GM18511 (cell line): ENCODE measurements at regions not wholly inside any gene's neighbourhood (a gene's known extent, or its start where the extent isn't known, plus 50 kb on each side); places are given as distances from the start of the nearest gene placed in this dataset.

Experiments
- ATAC-seq: cut with Tn5 transposase; IDR thresholded peaks from one replicate; pipeline ENCODE4 v1.9.1; 2021; ENCODE audit warnings: mild to moderate bottlenecking, moderate library complexity; ENCODE audit not compliant: unreplicated experiment

DNA sequence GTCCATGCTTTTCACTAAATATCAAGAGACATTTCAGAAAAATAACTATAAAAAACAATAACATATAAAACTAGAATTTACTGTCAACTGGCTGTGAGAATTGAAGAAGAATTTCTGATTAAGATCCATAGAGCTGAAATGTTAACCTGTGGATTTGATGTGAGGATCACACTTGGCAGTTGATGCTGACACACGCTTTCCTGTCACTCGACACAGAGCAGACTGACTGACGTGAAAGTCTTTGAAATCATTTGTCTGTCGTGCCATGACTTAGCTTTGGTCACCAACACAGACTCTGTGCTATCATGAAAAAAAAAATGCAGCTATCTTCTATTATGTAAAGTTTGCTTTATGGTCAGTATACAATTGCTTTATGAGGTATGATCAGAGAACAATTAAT, 706.0 kb upstream of the ZP4 start:
- no peak for ATAC-seq

DNA sequence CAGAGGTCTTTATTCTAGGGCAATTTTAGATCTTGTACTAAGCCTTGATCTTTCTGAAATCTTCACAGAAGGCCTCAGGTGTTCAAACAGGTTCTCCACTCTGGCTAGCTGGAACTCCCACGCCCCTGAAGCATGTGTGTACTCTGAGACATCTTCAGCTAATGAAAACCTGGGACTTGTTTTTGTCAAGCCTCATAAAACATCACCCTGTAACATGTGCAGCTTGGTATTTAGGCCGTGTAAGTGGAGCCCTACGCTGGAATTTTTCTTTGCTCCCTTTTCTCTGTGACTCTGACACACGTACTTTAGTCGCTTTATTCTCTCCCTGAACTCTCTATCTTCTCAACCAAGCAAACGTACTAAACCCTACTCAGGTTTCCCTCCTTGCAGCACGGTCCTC, 701.9 kb upstream of the ZP4 start:
- no peak for ATAC-seq

DNA sequence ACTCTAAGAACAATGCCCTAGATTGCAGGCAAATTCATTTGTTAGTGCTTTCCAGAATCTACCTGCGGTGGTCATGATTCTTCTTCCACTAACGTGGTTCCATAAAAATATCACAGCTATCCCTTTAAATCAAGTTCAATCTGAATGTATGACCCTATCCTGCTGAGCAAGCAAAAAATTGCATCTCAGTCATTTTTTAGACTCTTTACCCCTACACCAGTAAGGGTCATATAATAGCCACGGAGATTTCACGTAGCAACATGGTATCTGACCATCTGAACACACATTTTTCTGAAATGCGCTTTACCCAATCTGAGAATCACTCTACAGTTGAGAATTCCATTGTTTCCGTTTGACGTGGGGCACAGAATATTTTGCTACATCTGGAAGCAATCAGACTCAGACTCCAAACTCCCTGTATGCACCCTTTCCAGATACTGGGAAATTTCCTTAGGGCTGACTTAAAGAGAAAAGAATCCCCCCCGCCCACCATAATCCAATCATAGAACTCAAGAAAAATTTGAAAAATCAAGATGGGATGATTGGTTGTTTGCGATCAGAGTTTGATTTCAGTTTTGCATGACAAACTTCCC, 699.2 kb upstream of the ZP4 start:
- no peak for ATAC-seq

DNA sequence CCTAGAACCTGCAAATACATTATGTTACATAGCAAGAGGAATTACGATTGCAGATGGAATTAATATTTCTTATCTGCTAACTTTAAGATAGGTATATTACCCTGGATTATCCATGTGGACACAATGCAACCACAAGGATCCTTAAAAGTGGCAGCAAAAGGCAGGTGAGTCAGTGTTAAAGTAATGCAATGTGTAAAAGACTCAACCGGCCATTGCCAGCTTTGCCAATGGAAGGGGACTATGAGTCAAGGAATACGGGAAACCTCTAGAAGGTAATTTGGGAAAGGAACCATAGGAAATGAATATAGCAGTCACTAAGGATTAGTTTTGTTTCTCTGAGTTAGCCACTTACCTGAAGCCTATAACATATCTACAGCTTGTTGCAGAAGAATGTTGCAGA, 692.1 kb upstream of the ZP4 start:
- ATAC-seq, result no peak

DNA sequence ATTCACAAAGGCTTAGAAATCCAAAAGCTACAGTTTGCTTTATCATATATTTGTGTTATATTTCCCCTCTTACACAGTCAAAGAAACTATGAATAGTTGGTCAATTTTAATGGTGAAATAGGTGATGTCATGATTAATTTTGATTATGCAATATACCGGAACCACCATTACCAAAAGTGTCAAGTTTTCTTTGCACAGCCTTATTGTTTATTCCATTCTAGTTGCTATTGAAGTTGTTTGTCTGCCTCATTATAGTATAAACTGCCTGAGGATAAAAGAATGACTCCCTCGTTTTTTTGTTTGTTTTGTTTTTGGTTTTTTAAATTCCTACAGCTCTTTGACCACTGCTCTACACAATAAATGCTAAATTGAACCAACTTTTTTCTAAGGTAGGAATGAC, 690.6 kb upstream of the ZP4 start:
- ATAC-seq, result no peak

DNA sequence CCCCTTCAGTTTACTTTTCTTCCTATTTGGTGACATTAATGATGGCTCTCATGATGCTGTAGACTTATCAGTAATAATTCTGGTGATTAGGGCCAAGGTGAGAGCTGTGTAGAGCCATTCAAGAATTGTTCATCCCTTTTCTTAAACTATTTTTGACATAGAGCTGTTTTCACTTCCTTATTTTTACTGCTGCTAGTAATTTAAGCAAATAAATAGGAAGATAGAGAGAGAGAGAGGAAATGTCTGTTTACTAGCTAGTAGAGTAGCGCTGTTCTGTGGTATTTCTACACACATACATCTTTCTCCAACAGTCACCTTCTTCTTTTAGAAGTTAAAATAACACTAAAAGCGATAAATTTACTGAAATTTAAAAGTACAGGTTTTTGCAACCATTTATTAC, 678.0 kb upstream of the ZP4 start:
- no peak for ATAC-seq

DNA sequence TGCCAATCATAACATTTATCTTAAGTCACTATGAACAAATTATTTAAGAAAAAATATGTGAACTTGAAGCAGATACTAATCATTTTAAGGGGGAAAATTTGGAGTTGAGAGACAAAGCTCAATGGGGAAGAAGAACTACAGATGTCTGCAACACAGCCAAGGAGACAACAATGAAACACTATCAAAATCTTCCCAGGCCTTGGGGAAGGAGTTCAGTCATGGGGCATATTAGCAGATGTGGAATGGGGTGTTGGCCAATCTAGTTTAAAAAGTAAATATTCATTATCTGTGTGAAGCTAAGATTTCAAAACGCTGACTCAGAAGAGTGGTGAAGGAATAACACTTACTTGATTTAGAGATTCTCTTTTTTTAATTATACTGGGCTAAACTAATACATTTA, 671.6 kb upstream of the ZP4 start:
- no peak for ATAC-seq

DNA sequence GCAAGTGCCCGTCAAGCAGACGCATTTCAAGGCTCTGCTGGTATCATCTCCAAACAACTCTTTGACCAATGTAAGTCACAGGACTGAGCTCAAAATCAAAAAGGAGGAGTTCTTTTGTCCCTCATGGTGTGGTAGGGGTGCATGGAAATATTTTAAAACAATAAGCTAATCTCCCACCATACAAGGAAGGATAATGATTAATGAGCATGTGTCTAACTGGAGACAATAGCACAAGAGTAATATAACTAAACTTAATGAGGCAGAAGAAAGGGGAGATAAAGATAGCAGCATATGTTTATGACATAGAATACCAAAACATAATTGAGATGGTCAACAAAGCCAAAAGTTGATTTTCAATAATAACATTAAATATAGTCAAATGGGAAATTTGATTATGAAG, 668.0 kb upstream of the ZP4 start:
- no peak for ATAC-seq

DNA sequence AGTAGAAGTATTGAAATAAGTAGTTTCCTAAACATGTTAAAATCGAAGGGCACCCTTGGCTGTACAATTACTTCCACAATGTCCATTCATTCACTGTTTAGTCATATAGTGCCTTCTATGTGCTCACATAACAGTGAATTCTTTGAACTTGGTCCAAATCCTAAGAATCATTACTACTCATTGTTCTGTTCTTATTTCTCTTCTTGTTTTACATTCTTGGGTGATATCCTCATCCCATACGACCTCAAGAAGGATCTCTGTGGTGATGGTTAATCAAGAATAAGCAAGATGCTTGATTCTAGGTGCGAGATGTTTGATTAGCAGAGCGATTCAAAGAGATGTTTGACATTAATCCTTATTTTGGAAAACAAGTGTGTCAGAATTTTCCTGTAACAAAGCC, 667.4 kb upstream of the ZP4 start:
- no peak for ATAC-seq

DNA sequence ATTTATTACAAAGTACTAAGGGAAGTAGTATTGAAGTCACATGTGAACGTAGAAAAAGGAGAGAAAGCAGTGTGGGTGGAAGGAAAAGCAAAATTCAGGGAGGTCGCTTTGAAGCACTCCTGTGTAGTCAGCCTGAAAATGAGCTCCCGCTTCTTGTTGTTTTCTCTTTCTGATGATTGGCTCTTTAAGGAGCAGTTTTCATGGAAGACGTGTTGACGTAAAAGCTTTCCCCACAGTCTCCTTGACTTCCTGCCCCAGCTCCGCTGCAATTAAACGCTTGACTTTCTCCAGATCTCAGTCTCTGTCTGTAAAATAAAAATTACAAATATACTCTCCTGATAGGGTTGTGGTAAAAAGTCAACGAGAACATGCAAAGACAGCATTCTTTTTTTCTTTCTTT, 661.5 kb upstream of the ZP4 start:
- ATAC-seq, result no peak

DNA sequence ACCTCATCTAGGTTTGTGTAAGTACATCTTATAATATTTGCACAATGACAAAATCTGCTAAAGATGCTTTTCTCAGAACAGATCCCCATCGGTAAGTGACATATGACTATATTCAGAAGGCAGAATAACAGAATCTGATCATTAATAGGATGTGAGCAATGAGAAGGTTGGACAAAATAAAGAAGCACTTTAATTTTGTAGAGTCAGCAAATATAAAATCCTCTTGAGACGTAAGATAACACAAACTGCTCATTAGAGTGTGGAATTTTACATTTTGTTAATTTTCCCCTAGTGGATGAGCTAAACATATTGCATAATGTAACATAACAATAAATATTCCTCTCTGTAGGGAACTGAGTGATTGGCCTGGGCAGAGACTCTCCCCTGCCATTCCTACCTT, 658.4 kb upstream of the ZP4 start:
- no peak for ATAC-seq

DNA sequence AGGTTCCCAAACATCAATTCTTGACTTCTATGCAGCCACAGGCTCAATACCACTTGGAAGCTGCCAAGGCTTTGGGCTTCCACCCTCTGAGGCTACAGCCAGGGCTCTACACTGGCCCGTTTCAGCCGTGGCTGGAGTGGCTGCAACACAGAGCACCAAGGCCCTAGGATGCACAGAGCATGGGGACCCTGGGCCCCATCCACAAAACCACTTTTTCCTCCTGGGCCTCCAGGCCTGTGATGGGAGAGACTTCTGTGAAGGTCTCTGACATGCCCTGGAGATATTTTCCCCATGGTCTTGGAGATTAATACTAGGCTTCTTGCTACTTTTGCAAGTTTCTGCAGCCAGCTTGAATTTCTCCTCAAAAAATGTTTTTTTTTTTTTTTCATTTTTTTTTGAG, 655.4 kb upstream of the ZP4 start:
- no peak for ATAC-seq

DNA sequence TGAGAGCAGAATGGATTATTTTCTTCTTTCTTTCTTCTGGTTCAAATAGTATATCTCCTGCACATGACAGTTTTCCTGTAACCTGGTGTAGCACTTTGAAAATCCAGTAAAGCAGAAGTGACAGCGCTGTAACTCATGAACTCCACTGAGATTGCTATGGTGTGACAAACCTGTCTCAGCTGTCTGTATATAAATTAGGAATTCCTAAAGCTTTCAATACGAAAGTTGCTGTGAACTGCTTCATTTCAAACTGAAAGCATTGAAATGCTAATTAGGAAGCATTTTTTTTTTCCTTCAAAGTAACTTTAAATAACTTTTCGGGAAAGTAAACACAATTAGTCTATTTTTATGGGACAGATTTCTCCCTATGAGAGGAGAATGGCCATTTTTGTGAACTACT, 646.9 kb upstream of the ZP4 start:
- no peak for ATAC-seq

DNA sequence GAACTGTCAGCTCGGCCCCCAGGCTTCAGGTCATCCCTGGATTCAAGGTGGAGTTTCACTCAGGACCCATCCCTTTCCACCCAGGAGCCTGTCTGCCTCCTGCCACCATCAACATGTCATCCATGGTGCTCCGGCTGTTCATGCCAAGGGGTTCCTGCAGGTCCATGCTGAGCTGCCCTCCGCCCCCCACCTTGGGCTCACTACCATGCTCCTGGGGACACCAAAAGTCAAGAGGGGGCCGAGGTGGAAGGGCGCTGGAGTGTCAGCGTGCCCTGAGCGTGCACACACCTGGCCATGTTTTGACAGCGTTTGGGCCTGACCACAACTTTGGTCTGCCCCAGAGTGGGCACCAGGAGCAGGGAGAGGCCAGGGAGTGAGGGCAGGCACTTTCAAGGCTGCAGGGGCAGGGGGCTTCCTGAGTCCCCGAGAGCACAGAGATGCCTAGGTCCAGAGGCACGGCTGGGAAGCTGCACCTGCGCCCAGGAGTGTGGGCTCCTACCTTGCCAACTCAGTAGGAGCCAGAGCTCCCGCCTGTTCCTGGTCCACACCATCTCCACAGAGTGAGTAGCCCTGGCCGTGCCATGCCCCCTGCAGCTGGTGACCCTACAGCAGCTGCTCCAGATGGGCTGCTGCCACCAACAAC, 639.6 kb upstream of the ZP4 start:
- no peak for ATAC-seq

DNA sequence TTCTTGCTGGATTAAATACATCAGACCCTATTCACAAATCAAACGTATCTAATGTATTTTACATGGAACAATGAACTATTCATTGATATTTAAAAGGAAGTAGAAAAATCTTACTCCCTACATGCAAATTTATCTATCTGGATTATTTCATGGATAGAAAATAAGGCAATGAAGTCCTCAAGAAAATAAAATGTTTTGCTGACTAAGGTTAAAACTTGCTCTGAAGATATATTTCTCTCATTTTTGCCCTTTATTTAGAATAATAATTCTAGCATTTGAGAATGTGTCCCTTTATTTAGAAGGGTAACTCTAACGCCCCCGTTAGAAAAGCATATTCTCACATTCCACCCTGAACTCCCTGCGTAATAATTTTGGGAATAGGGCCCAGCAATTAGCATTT, 627.0 kb upstream of the ZP4 start:
- ATAC-seq, result no peak

DNA sequence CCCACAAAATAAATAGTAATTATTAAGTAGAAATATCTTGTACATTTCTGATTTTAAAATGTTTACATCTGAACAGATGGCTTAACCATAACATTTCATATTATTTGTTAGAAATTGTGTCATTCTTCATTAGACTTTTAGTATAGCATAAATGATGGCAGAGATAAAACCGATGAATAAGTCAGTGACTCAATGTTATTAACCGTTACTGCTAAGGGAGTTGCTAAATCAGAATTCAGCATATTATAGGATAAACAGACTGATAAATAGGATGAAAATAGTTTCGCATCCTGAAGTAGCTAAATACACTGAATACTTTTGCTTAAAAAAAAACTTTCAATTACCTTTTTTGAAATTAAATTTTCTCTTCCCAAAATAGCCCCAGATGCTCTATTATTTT, 610.6 kb upstream of the ZP4 start:
- ATAC-seq, result no peak

DNA sequence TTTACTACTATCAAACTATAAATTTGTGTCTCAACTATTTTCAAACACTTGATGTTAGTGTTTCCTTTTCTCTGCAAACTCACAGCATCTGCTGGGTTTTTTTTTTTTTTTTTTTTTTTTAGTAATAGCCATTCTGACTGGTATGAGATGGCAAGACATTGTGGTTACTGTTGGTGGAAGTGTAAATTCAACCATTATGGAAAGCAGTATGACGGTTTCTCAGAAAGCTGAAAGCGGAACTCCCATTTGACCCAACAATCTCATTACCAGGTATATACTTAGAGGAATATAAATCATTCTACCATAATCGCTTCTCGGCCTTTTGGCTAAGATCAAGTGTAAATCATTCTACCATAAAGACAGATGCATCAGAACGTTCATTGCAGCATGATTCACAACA, 608.3 kb upstream of the ZP4 start:
- no peak for ATAC-seq

DNA sequence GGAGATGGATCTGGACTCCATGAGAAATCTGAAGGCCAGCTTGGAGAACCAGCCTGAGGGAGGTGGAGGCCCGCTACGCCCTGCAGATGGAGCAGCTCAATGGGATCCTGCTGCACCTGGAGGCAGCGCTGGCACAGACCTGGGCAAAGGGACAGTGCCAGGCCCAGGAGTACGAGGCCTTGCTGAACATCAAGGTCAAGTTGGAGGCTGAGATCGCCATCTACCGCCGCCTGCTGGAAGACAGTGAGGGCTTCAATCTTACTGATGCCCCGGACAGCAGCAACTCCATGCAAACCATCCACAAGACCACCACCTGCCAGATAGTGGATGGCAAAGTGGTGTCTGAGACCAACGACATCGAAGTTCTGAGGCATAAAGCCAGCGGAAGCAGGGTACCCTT, 601.5 kb upstream of the ZP4 start:
- ATAC-seq, result no peak

DNA sequence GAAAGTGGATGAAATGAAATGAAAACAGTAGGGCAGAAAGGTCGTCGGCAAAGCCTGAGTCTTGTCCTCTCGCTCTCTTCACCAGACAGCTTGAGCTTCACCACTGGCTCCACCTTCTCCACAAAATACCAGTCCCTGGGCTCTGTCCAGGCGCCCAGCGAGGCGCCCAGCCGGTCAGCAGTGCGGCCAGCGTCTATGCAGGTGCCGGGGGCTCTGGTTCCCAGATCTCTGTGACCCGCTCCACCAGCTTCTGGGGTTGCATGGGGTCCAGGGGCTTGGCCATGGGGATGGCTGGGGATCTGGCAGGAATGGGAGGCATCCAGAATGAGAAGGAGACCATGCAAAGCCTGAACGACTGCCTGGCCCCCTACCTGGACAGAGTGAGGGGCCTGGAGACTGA, 600.5 kb upstream of the ZP4 start:
- no peak for ATAC-seq

DNA sequence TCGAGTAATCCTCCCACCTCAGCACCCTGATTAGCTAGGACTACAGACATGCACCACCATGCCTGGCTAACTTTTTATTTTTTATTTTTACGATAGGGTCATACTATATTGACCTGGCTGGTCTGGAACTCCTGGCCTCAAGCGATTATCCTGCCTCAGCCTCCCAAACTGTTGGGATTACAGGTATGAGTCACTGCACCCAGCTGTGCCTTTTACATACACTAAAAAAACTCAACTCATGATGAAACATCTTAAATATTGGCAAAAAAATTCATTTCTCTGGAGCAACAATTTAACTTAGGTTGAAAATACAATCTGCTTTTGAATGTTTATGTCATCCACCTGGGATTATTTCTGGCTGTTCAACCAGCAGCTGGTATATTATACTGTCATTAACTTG, 598.3 kb upstream of the ZP4 start:
- ATAC-seq, result no peak

DNA sequence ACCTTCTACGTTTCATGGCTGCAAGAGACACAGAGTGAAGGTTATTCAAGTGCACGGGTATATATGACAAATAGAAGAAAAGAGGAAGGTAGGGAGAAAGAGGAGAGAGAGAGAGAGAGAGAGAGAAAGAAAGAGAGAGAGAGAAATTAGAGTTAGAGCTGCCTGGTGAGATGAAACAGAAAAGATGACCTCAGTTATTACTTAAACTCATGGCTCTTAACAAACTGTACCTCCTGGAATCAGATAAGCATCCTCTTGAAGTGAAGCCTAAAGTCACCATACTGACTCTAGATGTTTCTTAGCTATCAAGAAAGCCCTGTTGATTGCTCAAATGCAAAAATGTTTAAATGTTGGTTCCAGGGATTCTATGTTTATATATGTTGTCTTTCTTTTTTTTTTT, 597.7 kb upstream of the ZP4 start:
- ATAC-seq, result no peak

DNA sequence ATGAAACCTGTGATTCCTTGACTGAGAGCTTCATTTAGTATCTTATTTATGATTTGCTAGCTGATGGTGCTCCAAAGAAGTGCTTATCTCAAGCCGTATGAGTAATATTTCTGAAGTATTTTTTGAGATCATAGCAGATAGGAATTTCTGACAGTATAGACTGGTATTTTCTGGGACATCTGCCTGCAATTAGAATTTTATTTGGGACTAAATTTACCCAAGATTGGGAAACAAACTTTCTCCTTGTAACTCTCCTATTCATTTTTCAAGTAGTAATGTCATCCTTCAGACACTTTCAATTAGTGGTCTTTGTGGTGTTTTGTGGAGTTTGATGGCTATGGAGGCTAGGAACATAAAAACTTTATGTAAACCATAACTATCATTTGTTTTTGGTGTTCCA, 597.2 kb upstream of the ZP4 start:
- no peak for ATAC-seq

DNA sequence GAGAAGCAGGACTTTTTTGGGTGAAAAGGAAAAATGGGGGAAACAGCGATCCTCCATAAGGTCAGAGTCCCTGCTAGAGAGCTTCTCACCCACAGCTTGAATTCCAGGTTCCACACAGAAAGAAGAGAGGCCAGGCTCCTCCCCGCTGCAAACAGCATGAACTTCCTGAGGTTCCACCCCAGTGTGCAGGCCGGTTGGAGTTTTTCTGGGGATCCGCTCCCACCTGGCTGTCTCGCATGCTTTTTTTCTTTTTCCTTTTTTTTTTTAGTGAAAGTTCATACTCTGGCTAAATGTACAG, 595.1 kb upstream of the ZP4 start:
- no peak for ATAC-seq
